Lower leg skin (tissue), 3 donors: ENCODE measurements at regions not wholly inside any gene's neighbourhood (a gene's known extent, or its start where the extent isn't known, plus 50 kb on each side); places are given as distances from the start of the nearest gene placed in this dataset.

ENCODE experiments used
- POLR2A ChIP-seq, 2 donors: fragments of 450-650 bp; IDR thresholded peaks; one replicate each; pipeline ENCODE4 v1.6.1; 2016 to 2017; ENCODE audit warnings: antibody characterized with exemption in 2 of 2, mild to moderate bottlenecking in 1 of 2, moderate library complexity in 1 of 2
- TF ChIP-seq, protein P1 (sequence below), 3 donors: fragments of 450-650 bp; IDR thresholded peaks; one replicate each; pipeline ENCODE4 v1.5.1; 2016; ENCODE audit warnings: antibody characterized with exemption in 3 of 3, mild to moderate bottlenecking in 3 of 3, moderate library complexity in 2 of 3

- no peak for TF ChIP-seq POLR2A (IDR thresholded peaks at IDR 0.05)
- TF ChIP-seq, protein P1, sequence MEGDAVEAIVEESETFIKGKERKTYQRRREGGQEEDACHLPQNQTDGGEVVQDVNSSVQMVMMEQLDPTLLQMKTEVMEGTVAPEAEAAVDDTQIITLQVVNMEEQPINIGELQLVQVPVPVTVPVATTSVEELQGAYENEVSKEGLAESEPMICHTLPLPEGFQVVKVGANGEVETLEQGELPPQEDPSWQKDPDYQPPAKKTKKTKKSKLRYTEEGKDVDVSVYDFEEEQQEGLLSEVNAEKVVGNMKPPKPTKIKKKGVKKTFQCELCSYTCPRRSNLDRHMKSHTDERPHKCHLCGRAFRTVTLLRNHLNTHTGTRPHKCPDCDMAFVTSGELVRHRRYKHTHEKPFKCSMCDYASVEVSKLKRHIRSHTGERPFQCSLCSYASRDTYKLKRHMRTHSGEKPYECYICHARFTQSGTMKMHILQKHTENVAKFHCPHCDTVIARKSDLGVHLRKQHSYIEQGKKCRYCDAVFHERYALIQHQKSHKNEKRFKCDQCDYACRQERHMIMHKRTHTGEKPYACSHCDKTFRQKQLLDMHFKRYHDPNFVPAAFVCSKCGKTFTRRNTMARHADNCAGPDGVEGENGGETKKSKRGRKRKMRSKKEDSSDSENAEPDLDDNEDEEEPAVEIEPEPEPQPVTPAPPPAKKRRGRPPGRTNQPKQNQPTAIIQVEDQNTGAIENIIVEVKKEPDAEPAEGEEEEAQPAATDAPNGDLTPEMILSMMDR (IDR thresholded peaks at IDR 0.05): no peak
Measured at GRCh38 chr2:8154270-8154669, 527.6 kb upstream of the ID2 start.
